SK-N-DZ (cell line): ENCODE measurements at regions not wholly inside any gene's neighbourhood (a gene's known extent, or its start where the extent isn't known, plus 50 kb on each side); places are given as distances from the start of the nearest gene placed in this dataset.

Experiments used
- DNase-seq: peaks from one replicate; pipeline ENCODE4 v3.0.0-alpha.2; 2015; ENCODE audit warnings: low spot score

GRCh38 chr20:58092353-58092752, 136.1 kb downstream of the ANKRD60 start:
- DNase-seq, result no peak

- no peak for DNase-seq
Measured at GRCh38 chr20:58091810-58092209, 136.6 kb downstream of the ANKRD60 start.

GRCh38 chr20:58090161-58090560, 138.3 kb downstream of the ANKRD60 start:
- no peak for DNase-seq

GRCh38 chr20:58088625-58089024, 139.8 kb downstream of the ANKRD60 start:
- DNase-seq, result no peak

- no peak for DNase-seq
Measured at GRCh38 chr20:58088105-58088504, 140.3 kb downstream of the ANKRD60 start.

- no peak for DNase-seq
Measured at GRCh38 chr20:58087562-58087858, 140.9 kb downstream of the ANKRD60 start.

GRCh38 chr20:58086763-58087561, 141.5 kb downstream of the ANKRD60 start:
- peak; percentile 37 for DNase-seq

- no peak for DNase-seq
Measured at GRCh38 chr20:58084966-58085365, 143.5 kb downstream of the ANKRD60 start.

- no peak for DNase-seq
Measured at GRCh38 chr20:58084566-58084965, 143.9 kb downstream of the ANKRD60 start.

- DNase-seq, result no peak
Measured at GRCh38 chr20:58081846-58082245, 146.6 kb downstream of the ANKRD60 start.

- DNase-seq, result no peak
Measured at GRCh38 chr20:58078741-58079522, 149.5 kb downstream of the ANKRD60 start.

- no peak for DNase-seq
Measured at GRCh38 chr20:58077282-58077681, 151.2 kb downstream of the ANKRD60 start.

- no peak for DNase-seq
Measured at GRCh38 chr20:58076405-58076804, 152.0 kb downstream of the ANKRD60 start.

GRCh38 chr20:58075586-58076345, 152.7 kb downstream of the ANKRD60 start:
- peak; percentile 34 for DNase-seq

GRCh38 chr20:58073945-58074856, 154.3 kb downstream of the ANKRD60 start:
- no peak for DNase-seq

- DNase-seq, result no peak
Measured at GRCh38 chr20:58072695-58073671, 155.5 kb downstream of the ANKRD60 start.

GRCh38 chr20:58071991-58072390, 156.5 kb downstream of the ANKRD60 start:
- DNase-seq, result no peak

- no peak for DNase-seq
Measured at GRCh38 chr20:58071298-58071697, 157.2 kb downstream of the ANKRD60 start.

- DNase-seq, result no peak
Measured at GRCh38 chr20:58070664-58071196, 157.7 kb downstream of the ANKRD60 start.
